Tibial nerve (tissue), 4 donors: ENCODE measurements at regions not wholly inside any gene's neighbourhood (a gene's known extent, or its start where the extent isn't known, plus 50 kb on each side); places are given as distances from the start of the nearest gene placed in this dataset.

Experiments used
- DNase-seq, 2 donors: peaks; one replicate each; pipeline ENCODE4 v3.0.0-alpha.2; 2019; ENCODE audit warnings: low spot score in 2 of 2
- H3K27ac ChIP-seq, 4 donors: fragments of 200-600 bp; sonication (generic) in 3 of 4; one replicate each; pipeline ENCODE4 v1.5.1; 2017 to 2019; ENCODE audit warnings: mild to moderate bottlenecking in 1 of 4
- H3K27me3 ChIP-seq, 2 donors: fragments of 200-600 bp; sonication (generic) in 1 of 2; one replicate each; pipeline versions ENCODE4 v1.5.1 to v1.6.0; 2017 to 2019
- H3K36me3 ChIP-seq, 3 donors: fragments of 200-600 bp; sonication (generic); one replicate each; pipeline ENCODE4 v1.5.1; 2018 to 2019
- H3K4me1 ChIP-seq, 4 donors: fragments of 200-600 bp; sonication (generic) in 3 of 4; one replicate each; pipeline ENCODE4 v1.5.1; 2017 to 2019
- H3K4me3 ChIP-seq, 4 donors: fragments of 200-600 bp; sonication (generic) in 3 of 4; one replicate each; pipeline ENCODE4 v1.5.1; 2017 to 2019; ENCODE audit warnings: mild to moderate bottlenecking in 1 of 4, moderate library complexity in 1 of 4
- H3K9me3 ChIP-seq, 4 donors: fragments of 200-600 bp; sonication (generic) in 3 of 4; one replicate each; pipeline ENCODE4 v1.5.1; 2017 to 2019
- CTCF ChIP-seq, 5 experiments: fragments of 200-600 bp in 3 of 5; fragments of 450-650 bp in 2 of 5; sonication (generic) in 3 of 5; IDR thresholded peaks; one replicate each; pipeline ENCODE4 v1.5.1; 2016 to 2019; ENCODE audit warnings: antibody characterized with exemption in 5 of 5, mild to moderate bottlenecking in 3 of 5, moderate library complexity in 2 of 5
- EP300 ChIP-seq, 2 donors: sonication (generic); formaldehyde crosslinking; IDR thresholded peaks; one replicate each; pipeline ENCODE4 v1.6.1; 2017; ENCODE audit warnings: antibody characterized with exemption in 2 of 2, mild to moderate bottlenecking in 1 of 2
- POLR2A ChIP-seq, 2 donors: fragments of 450-650 bp; IDR thresholded peaks; one replicate each; pipeline ENCODE4 v1.6.1; 2017; ENCODE audit warnings: antibody characterized with exemption in 2 of 2, mild to moderate bottlenecking in 2 of 2, moderate library complexity in 2 of 2
- WGBS, 2 donors: methylation state at CpG; one replicate each; pipeline ENCODE4 v1.1.5; 2018; 5-methylcytosine and 5-hydroxymethylcytosine counted together

- WGBS, 2 donors: 17 to 41% methylated on average over 2 of the region's 2 CpGs
- no peak for DNase-seq
- H3K9me3 ChIP-seq: no peaks in the 10 kb centered on the region
- no peaks in the 10 kb centered on the region for H3K36me3 ChIP-seq
- TF ChIP-seq CTCF (IDR thresholded peaks at IDR 0.05): no peak
- TF ChIP-seq EP300 (IDR thresholded peaks at IDR 0.05): no peak
- no peak for TF ChIP-seq POLR2A (IDR thresholded peaks at IDR 0.05)
- H3K27ac ChIP-seq: no peak overlapping the region
- H3K4me1 ChIP-seq: peaks cover 0 to 17% (median 2%) of the 10 kb centered on the region in 4 donors
- no peaks in the 10 kb centered on the region for H3K27me3 ChIP-seq
- H3K4me3 ChIP-seq: no peak overlapping the region
Observed at GRCh38 chr3:168341956-168342936, 246.5 kb upstream of the GOLIM4 start.

GRCh38 chr3:168341192-168341815 lies 245.6 kb upstream of the GOLIM4 start:
- Histone ChIP-seq H3K36me3 (no peaks in the 10 kb centered on the region), H3K9me3 (no peaks in the 10 kb centered on the region), H3K27me3 (no peaks in the 10 kb centered on the region), H3K4me1 (peaks cover 0 to 17% (median 2%) of the 10 kb centered on the region in 4 donors), H3K27ac (no peak overlapping the region), H3K4me3 (no peak overlapping the region)
- TF ChIP-seq POLR2A (IDR thresholded peaks at IDR 0.05): no peak
- TF ChIP-seq EP300 (IDR thresholded peaks at IDR 0.05): no peak
- TF ChIP-seq CTCF (IDR thresholded peaks at IDR 0.05): no peak
- no peak for DNase-seq
- 19 to 23% methylated on average over 3 of the region's 3 CpGs for WGBS, 2 donors

- WGBS, 2 donors: 70 to 75% methylated on average over 1 of the region's 1 CpG
- no peak overlapping the region for H3K4me3 ChIP-seq
- H3K36me3 ChIP-seq: no peaks in the 10 kb centered on the region
- no peak for TF ChIP-seq EP300 (IDR thresholded peaks at IDR 0.05)
- TF ChIP-seq POLR2A (IDR thresholded peaks at IDR 0.05): no peak
- TF ChIP-seq CTCF (IDR thresholded peaks at IDR 0.05): no peak
- no peak overlapping the region for H3K27ac ChIP-seq
- H3K27me3 ChIP-seq: no peaks in the 10 kb centered on the region
- H3K4me1 ChIP-seq: peaks cover 0 to 17% (median 2%) of the 10 kb centered on the region in 4 donors
- no peaks in the 10 kb centered on the region for H3K9me3 ChIP-seq
- no peak for DNase-seq
Observed at GRCh38 chr3:168338161-168338560, 242.4 kb upstream of the GOLIM4 start.

GRCh38 chr3:168336276-168336675 lies 240.6 kb upstream of the GOLIM4 start:
- TF ChIP-seq EP300 (IDR thresholded peaks at IDR 0.05): no peak
- Histone ChIP-seq H3K9me3 (no peaks in the 10 kb centered on the region), H3K27me3 (no peaks in the 10 kb centered on the region), H3K4me3 (no peak overlapping the region), H3K27ac (no peak overlapping the region), H3K36me3 (no peaks in the 10 kb centered on the region), H3K4me1 (peaks cover 0 to 5% (median 0%) of the 10 kb centered on the region in 4 donors)
- 81 to 85% methylated on average over 3 of the region's 3 CpGs for WGBS, 2 donors
- no peak for DNase-seq

- Histone ChIP-seq H3K36me3 (no peaks in the 10 kb centered on the region), H3K27ac (no peak overlapping the region), H3K9me3 (no peaks in the 10 kb centered on the region), H3K27me3 (no peaks in the 10 kb centered on the region), H3K4me1 (no peaks in the 10 kb centered on the region), H3K4me3 (no peak overlapping the region)
- no peak for TF ChIP-seq POLR2A (IDR thresholded peaks at IDR 0.05)
- TF ChIP-seq CTCF (IDR thresholded peaks at IDR 0.05): no peak
- TF ChIP-seq EP300 (IDR thresholded peaks at IDR 0.05): no peak
- no peak for DNase-seq
Observed at GRCh38 chr3:168333410-168333935, 237.7 kb upstream of the GOLIM4 start.
